K562 (cell line): ENCODE measurements at regions not wholly inside any gene's neighbourhood (a gene's known extent, or its start where the extent isn't known, plus 50 kb on each side); places are given as distances from the start of the nearest gene placed in this dataset.

Experiments used
- ATAC-seq: fragments of 200-7000 bp; cut with Tn5 transposase; 3 replicates; pipeline ENCODE4 v1.9.1; 2020; ENCODE audit warnings: moderate library complexity
- BruUV-seq: library from RNA; stranded (reverse); fragments of 400-500 nt; replicated peaks from 2 replicates; lab custom pipeline; 2021; lab: Mats Ljungman, UMichigan
- CTCF ChIA-PET: fragments of 300-600 bp; formaldehyde crosslinking; extraction: SDS; loops from one replicate; lab custom pipeline; 2021; ENCODE audit warnings: low intra/inter-chr PET ratio; lab: Yijun Ruan, JAX
- POLR2A ChIA-PET: fragments of 300-600, 350-650 bp; sonication (Branson Sonifier 250); formaldehyde crosslinking; extraction: SDS; loops from one replicate; lab custom pipeline; 2021; ENCODE audit warnings: antibody characterized with exemption, inconsistent platforms; lab: Yijun Ruan, JAX
- DNase-seq, 4 experiments: peaks; one replicate each; pipeline versions ENCODE4 v3.0.0 to v3.0.0-alpha.2; 2011 to 2018; ENCODE audit warnings: low spot score in 3 of 4, mixed read lengths in 3 of 4; ENCODE audit errors: extremely low read depth in 1 of 4
- FAIRE-seq: peaks from 2 replicates; lab custom pipeline; 2011; peaks lifted over from hg19 to GRCh38; lab: Jason Lieb, UNC
- H2AFZ ChIP-seq: 2 replicates; pipeline ENCODE4 v1.6.0; 2011; ENCODE audit warnings: low read depth, low read length, control low read depth, inconsistent platforms
- H3K27ac ChIP-seq: fragments of 200-600 bp; 3 replicates; pipeline ENCODE4 v1.8.0; 2011; ENCODE audit warnings: low read depth, mild to moderate bottlenecking, control low read depth, inconsistent platforms, low read length, moderate library complexity, mixed read lengths; ENCODE audit errors: extremely low read depth
- H3K27me3 ChIP-seq, 2 experiments: fragments of 300-600 bp in 1 of 2; 2 replicates in 1 of 2; 3 replicates in 1 of 2; pipeline versions ENCODE4 v1.6.0 to v1.8.0; 2011; ENCODE audit warnings: inconsistent platforms in 2 of 2, low read length in 2 of 2, mild to moderate bottlenecking in 1 of 2, mixed read lengths in 1 of 2, moderate library complexity in 1 of 2; ENCODE audit not compliant: control insufficient read depth in 2 of 2, insufficient read depth in 2 of 2
- H3K36me3 ChIP-seq: fragments of 300-600 bp; 3 replicates; pipeline ENCODE4 v1.8.0; 2011; ENCODE audit warnings: mild to moderate bottlenecking, low read length, inconsistent platforms; ENCODE audit not compliant: control insufficient read depth, insufficient read depth
- H3K4me1 ChIP-seq, 2 experiments: fragments of 200-600 bp in 1 of 2; replicated peaks in 1 of 2; 2 replicates in 1 of 2; 3 replicates in 1 of 2; pipeline versions ENCODE4 v1.5.1 to v1.8.0; 2011; ENCODE audit warnings: inconsistent platforms in 2 of 2, low read length in 2 of 2, mild to moderate bottlenecking in 1 of 2, mixed read lengths in 1 of 2, moderate library complexity in 1 of 2; ENCODE audit not compliant: control insufficient read depth in 2 of 2, insufficient read depth in 2 of 2
- H3K4me2 ChIP-seq: 2 replicates; pipeline ENCODE4 v1.6.1; 2011; ENCODE audit warnings: low read length, control low read depth, inconsistent platforms, mixed read lengths; ENCODE audit not compliant: insufficient read depth
- H3K4me3 ChIP-seq: fragments of 200-600 bp; sonication (generic), shearing (Covaris generic); 2 replicates; pipeline ENCODE4 v1.5.1; 2016; ENCODE audit warnings: control low read depth, inconsistent platforms
- H3K79me2 ChIP-seq: fragments of 200-600 bp; 3 replicates; pipeline ENCODE4 v1.8.0; 2011; ENCODE audit warnings: low read length, inconsistent platforms; ENCODE audit not compliant: control insufficient read depth, insufficient read depth
- H3K9ac ChIP-seq, 2 experiments: 2 replicates each; pipeline versions ENCODE4 v1.6.0 to v1.6.1; 2011; ENCODE audit warnings: low read depth in 2 of 2, low read length in 2 of 2, control low read depth in 1 of 2, inconsistent platforms in 1 of 2, mild to moderate bottlenecking in 1 of 2, mixed read lengths in 1 of 2; ENCODE audit not compliant: insufficient read depth in 1 of 2
- H3K9me1 ChIP-seq: one replicate; pipeline ENCODE4 v1.6.0; 2011; ENCODE audit warnings: inconsistent platforms, mild to moderate bottlenecking, low read length, moderate library complexity; ENCODE audit not compliant: control insufficient read depth, insufficient read depth
- H3K9me3 ChIP-seq: replicated peaks from 2 replicates; pipeline ENCODE4 v1.5.1; 2011; ENCODE audit warnings: low read depth, low read length, inconsistent platforms; ENCODE audit not compliant: control insufficient read depth, insufficient read depth
- H4K20me1 ChIP-seq: replicated peaks from 2 replicates; pipeline ENCODE4 v1.6.1; 2011; ENCODE audit warnings: low read length, inconsistent platforms, mixed read lengths; ENCODE audit not compliant: control insufficient read depth, insufficient read depth
- ARID1B ChIP-seq: fragments of 450-650 bp; IDR thresholded peaks from 2 replicates; pipeline ENCODE4 v1.6.1; 2016; ENCODE audit warnings: antibody characterized with exemption, mild to moderate bottlenecking, inconsistent platforms
- BMI1 ChIP-seq: fragments of 150-350 bp; IDR thresholded peaks from 2 replicates; pipeline ENCODE4 v1.6.1; 2014; ENCODE audit warnings: low read length
- FIP1L1 ChIP-seq: fragments of 200-400 bp; formaldehyde crosslinking; IDR thresholded peaks from 2 replicates; pipeline ENCODE4 v1.6.1; 2018; ENCODE audit warnings: mild to moderate bottlenecking, low read depth, low read length; ENCODE audit not compliant: poor library complexity, severe bottlenecking
- HMGN3 ChIP-seq: IDR thresholded peaks from 2 replicates; pipeline ENCODE4 v1.6.1; 2011; ENCODE audit warnings: borderline replicate concordance, low read depth, mild to moderate bottlenecking, mixed read lengths, low read length; ENCODE audit not compliant: insufficient read length; ENCODE audit errors: extremely low read depth
- L3MBTL2 ChIP-seq: fragments of 450-650 bp; IDR thresholded peaks from 2 replicates; pipeline ENCODE4 v1.6.1; 2016; ENCODE audit warnings: mild to moderate bottlenecking, moderate library complexity
- MBD2 ChIP-seq: sonication (generic); IDR thresholded peaks from 2 replicates; pipeline ENCODE4 v1.6.1; 2016; ENCODE audit warnings: low read depth, borderline replicate concordance
- MTA3 ChIP-seq: fragments of 450-650 bp; formaldehyde crosslinking; IDR thresholded peaks from 2 replicates; pipeline ENCODE4 v1.6.1; 2017; ENCODE audit warnings: mild to moderate bottlenecking, borderline replicate concordance
- NRF1 ChIP-seq, 2 experiments: fragments of 450-650 bp; IDR thresholded peaks in 1 of 2; conservative IDR thresholded peaks in 1 of 2; 2 replicates each; pipeline ENCODE4 v1.6.1; 2014; ENCODE audit warnings: mild to moderate bottlenecking in 2 of 2
- PHF8 ChIP-seq: fragments of 200-600 bp; sonication (generic); IDR thresholded peaks from 2 replicates; pipeline ENCODE4 v1.6.1; 2012; ENCODE audit warnings: mixed run types, mild to moderate bottlenecking, inconsistent platforms, low read length, moderate library complexity, borderline replicate concordance
- POLR2H ChIP-seq: IDR thresholded peaks from 2 replicates; pipeline ENCODE4 v1.6.1; 2016; ENCODE audit warnings: missing genetic modification characterization, low read depth, mild to moderate bottlenecking, control low read depth, missing compliant biosample characterization, moderate library complexity
- PYGO2 ChIP-seq: fragments of 450-650 bp; IDR thresholded peaks from 2 replicates; pipeline ENCODE4 v1.6.1; 2016; ENCODE audit warnings: mild to moderate bottlenecking, missing genetic modification characterization, moderate library complexity, missing compliant biosample characterization
- RBM25 ChIP-seq: fragments of 200-400 bp; formaldehyde crosslinking; IDR thresholded peaks from 2 replicates; pipeline ENCODE4 v1.6.1; 2018; ENCODE audit warnings: low read length, low read depth, moderate library complexity; ENCODE audit not compliant: severe bottlenecking
- ZC3H8 ChIP-seq: fragments of 450-650 bp; IDR thresholded peaks from 2 replicates; pipeline ENCODE4 v1.6.1; 2017
- ZNF12 ChIP-seq: sonication (generic); formaldehyde crosslinking; IDR thresholded peaks from 2 replicates; pipeline ENCODE4 v1.4.0; 2020; ENCODE audit warnings: mild to moderate bottlenecking, missing genetic modification reagents
- ZNF239 ChIP-seq: fragments of 250-450 bp; sonication (Bioruptor Pico); IDR thresholded peaks from 2 replicates; pipeline ENCODE4 v1.4.0; 2020; ENCODE audit warnings: mild to moderate bottlenecking
- ZNF384 ChIP-seq: IDR thresholded peaks from 2 replicates; pipeline ENCODE4 v1.6.1; 2012; ENCODE audit warnings: low read depth, low read length, improper control_type of control experiment
- ZNF699 ChIP-seq: fragments of 250-450 bp; sonication (Bioruptor Pico); IDR thresholded peaks from 2 replicates; pipeline ENCODE4 v1.8.0; 2021; ENCODE audit warnings: mild to moderate bottlenecking, moderate library complexity; ENCODE audit not compliant: insufficient replicate concordance
- WGBS: fragments of 100-300 bp; shearing (Covaris generic); methylation state at CpG from one replicate; pipeline ENCODE4 v1.1.6; 2016; ENCODE audit warnings: low coverage, mixed read lengths; ENCODE audit not compliant: insufficient coverage; ENCODE audit errors: missing lambda C conversion rate; 5-methylcytosine and 5-hydroxymethylcytosine counted together
- in situ Hi-C: fragments of 300-500 bp; cut with MboI; formaldehyde crosslinking; loops from 4 replicates; pipeline ENCODE4 v1.15.0; 2018; ENCODE audit warnings: inconsistent platforms, mixed read lengths
- intact Hi-C: fragments of 100-400 bp; cut with micrococcal nuclease; formaldehyde crosslinking; loops from 2 replicates; pipeline ENCODE4 v1.14.2; 2022
- TF ChIP-seq, protein P1 (sequence below): sonication (generic); formaldehyde crosslinking; IDR thresholded peaks from 2 replicates; pipeline ENCODE4 v1.8.1; 2023; ENCODE audit warnings: mild to moderate bottlenecking, missing genetic modification reagents, moderate library complexity
- TF ChIP-seq, protein P2 (sequence below): sonication (generic); formaldehyde crosslinking; IDR thresholded peaks from 2 replicates; pipeline ENCODE4 v1.8.0; 2022; ENCODE audit warnings: mild to moderate bottlenecking, missing genetic modification reagents

DNA sequence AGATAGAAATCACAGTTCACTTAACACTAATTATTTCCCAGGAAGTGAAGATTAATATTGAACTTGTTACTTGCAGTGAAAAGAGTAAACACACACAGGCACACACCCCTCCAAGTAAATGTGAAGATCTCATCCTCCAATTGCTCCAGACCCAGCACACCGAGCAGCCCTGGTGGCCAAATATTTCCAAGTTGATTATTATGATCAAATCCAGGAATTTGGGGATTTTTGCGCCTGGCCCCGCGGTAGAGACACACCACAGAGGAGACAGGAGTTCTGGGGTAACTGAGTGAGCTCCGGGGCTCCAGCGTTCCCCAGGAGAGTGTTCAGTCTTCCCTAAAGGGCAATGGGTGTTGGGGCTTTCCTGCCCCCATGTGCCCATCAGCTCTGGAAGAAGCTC lies 431.5 kb downstream of the BCL11B start:
- no peak overlapping the region for H3K4me2 ChIP-seq
- 0% methylated on average over 6 of the region's 6 CpGs for WGBS
- BruUV-seq, result no TSS peak
- no peaks in the 10 kb centered on the region for H3K4me1 ChIP-seq
- H3K9ac ChIP-seq, result no peak overlapping the region
- DNase-seq, result no peak
- H3K27ac ChIP-seq, result no peak overlapping the region
- H4K20me1 ChIP-seq, result no peaks in the 10 kb centered on the region
- in situ Hi-C loops (no loop called here), intact Hi-C loops (no loop called here)
- TF ChIP-seq, protein P1, sequence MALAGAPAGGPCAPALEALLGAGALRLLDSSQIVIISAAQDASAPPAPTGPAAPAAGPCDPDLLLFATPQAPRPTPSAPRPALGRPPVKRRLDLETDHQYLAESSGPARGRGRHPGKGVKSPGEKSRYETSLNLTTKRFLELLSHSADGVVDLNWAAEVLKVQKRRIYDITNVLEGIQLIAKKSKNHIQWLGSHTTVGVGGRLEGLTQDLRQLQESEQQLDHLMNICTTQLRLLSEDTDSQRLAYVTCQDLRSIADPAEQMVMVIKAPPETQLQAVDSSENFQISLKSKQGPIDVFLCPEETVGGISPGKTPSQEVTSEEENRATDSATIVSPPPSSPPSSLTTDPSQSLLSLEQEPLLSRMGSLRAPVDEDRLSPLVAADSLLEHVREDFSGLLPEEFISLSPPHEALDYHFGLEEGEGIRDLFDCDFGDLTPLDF (CRISPR knock-in tag), result no peak
- no peak for TF ChIP-seq HMGN3
- no peak for TF ChIP-seq ZNF239
- TF ChIP-seq ZC3H8, result no peak
- TF ChIP-seq PYGO2 (tag), result no peak
- no peak for TF ChIP-seq NRF1 (conservative IDR thresholded peaks at IDR 0.05 in 1 of 2, IDR thresholded peaks at IDR 0.05 in 1 of 2)
- TF ChIP-seq MTA3, result no peak
- no peak for TF ChIP-seq ZNF12 (CRISPR knock-in tag)
- no peak for TF ChIP-seq ZNF384
- TF ChIP-seq POLR2H (tag), result no peak
- no peak for TF ChIP-seq MBD2
- TF ChIP-seq PHF8, result no peak
- TF ChIP-seq BMI1, result no peak
- TF ChIP-seq, protein P2, sequence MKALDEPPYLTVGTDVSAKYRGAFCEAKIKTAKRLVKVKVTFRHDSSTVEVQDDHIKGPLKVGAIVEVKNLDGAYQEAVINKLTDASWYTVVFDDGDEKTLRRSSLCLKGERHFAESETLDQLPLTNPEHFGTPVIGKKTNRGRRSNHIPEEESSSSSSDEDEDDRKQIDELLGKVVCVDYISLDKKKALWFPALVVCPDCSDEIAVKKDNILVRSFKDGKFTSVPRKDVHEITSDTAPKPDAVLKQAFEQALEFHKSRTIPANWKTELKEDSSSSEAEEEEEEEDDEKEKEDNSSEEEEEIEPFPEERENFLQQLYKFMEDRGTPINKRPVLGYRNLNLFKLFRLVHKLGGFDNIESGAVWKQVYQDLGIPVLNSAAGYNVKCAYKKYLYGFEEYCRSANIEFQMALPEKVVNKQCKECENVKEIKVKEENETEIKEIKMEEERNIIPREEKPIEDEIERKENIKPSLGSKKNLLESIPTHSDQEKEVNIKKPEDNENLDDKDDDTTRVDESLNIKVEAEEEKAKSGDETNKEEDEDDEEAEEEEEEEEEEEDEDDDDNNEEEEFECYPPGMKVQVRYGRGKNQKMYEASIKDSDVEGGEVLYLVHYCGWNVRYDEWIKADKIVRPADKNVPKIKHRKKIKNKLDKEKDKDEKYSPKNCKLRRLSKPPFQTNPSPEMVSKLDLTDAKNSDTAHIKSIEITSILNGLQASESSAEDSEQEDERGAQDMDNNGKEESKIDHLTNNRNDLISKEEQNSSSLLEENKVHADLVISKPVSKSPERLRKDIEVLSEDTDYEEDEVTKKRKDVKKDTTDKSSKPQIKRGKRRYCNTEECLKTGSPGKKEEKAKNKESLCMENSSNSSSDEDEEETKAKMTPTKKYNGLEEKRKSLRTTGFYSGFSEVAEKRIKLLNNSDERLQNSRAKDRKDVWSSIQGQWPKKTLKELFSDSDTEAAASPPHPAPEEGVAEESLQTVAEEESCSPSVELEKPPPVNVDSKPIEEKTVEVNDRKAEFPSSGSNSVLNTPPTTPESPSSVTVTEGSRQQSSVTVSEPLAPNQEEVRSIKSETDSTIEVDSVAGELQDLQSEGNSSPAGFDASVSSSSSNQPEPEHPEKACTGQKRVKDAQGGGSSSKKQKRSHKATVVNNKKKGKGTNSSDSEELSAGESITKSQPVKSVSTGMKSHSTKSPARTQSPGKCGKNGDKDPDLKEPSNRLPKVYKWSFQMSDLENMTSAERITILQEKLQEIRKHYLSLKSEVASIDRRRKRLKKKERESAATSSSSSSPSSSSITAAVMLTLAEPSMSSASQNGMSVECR (CRISPR knock-in tag), result no peak
- no peak for TF ChIP-seq ARID1B
- no peak for TF ChIP-seq RBM25
- no peak for TF ChIP-seq FIP1L1
- TF ChIP-seq ZNF699, result no peak
- TF ChIP-seq L3MBTL2, result no peak
- TF ChIP-seq, all 486 proteins: peak for 0
- no peak for ATAC-seq
- Histone ChIP-seq H3K36me3 (no peaks in the 10 kb centered on the region), H3K9me3 (no peaks in the 10 kb centered on the region), H2AFZ (no peak overlapping the region), H3K79me2 (no peaks in the 10 kb centered on the region), H3K4me3 (no peak overlapping the region), H3K9me1 (no peaks in the 10 kb centered on the region), H3K27me3 (no peaks in the 10 kb centered on the region)
- ChIA-PET POLR2A (interaction anchor here (0.7 kb wide), 1 partner anchor 574 kb away, joined by 3 read pairs; no protein-coding TSS in a partner anchor), CTCF (no interaction called here)
- no peak for FAIRE-seq
